ENCODE measurements at regions not wholly inside any gene's neighbourhood (a gene's known extent, or its start where the extent isn't known, plus 50 kb on each side); places are given as distances from the start of the nearest gene placed in this dataset.

DNA sequence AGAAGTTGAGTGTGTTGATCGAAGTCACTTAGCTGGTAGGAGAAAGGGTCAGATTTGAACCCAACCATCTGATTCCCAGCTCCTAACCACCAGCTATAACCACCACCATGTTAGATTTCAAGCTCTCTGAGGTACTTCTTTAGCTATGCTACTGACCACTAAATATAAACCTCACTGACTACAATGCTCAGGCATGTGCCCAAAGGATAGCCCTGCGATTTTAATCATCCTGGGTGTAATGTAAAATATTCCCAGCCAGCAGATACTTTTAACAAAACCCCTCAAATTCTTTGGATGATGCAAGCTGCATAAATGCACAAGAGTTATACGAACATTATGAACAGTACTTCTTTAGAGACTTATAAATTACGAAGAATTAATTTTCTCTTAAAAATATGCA is 115.2 kb upstream of the TSC22D2 start (continued):
- no peak for TF ChIP-seq ZNF668 (CRISPR knock-in tag; IDR thresholded peaks at IDR 0.05)
- no peak for TF ChIP-seq PRPF4 (IDR thresholded peaks at IDR 0.05; ENCODE audit: insufficient read depth, low read depth, low read length, poor library complexity, severe bottlenecking)
- no peak for TF ChIP-seq RAD51 (IDR thresholded peaks at IDR 0.05; ENCODE audit: borderline replicate concordance, low read depth)
- no peak for TF ChIP-seq ZNF592 (IDR thresholded peaks at IDR 0.05)

GRCh38 chr3:150291515-150291914 is 116.6 kb upstream of the TSC22D2 start:
- no TSS peak for BruUV-seq (replicated peaks)
- Histone ChIP-seq H3K27me3 (ENCODE audit: control insufficient read depth in 2 of 2, insufficient read depth in 2 of 2, low read length in 2 of 2) (no peaks in the 10 kb centered on the region), H3K36me3 (ENCODE audit: control insufficient read depth, insufficient read depth, low read length) (no peaks in the 10 kb centered on the region), H3K9me3 (replicated peaks; ENCODE audit: control insufficient read depth, insufficient read depth, low read depth, low read length) (no peaks in the 10 kb centered on the region), H3K4me2 (ENCODE audit: insufficient read depth, low read length) (no peak overlapping the region), H3K4me1 (replicated peaks in 1 of 2; ENCODE audit: control insufficient read depth in 2 of 2, insufficient read depth in 2 of 2, low read length in 2 of 2) (no peaks in the 10 kb centered on the region; a peak in 1 of 5 replicates), H2AFZ (ENCODE audit: low read depth, low read length) (no peak overlapping the region; the same call in 1 of the 2 replicates), H3K27ac (ENCODE audit: extremely low read depth, low read depth, low read length) (no peak overlapping the region), H4K20me1 (replicated peaks; ENCODE audit: control insufficient read depth, insufficient read depth, low read length) (no peaks in the 10 kb centered on the region), H3K79me2 (ENCODE audit: control insufficient read depth, insufficient read depth, low read length) (no peaks in the 10 kb centered on the region), H3K9ac (ENCODE audit: insufficient read depth in 1 of 2, low read depth in 2 of 2, low read length in 2 of 2) (no peak overlapping the region), H3K4me3 (no peak overlapping the region), H3K9me1 (ENCODE audit: control insufficient read depth, insufficient read depth, low read length) (no peaks in the 10 kb centered on the region)
- intact Hi-C loops (cut with micrococcal nuclease) (no loop called here), in situ Hi-C loops (cut with MboI) (no loop called here)
- ATAC-seq, result no peak
- FAIRE-seq, result no peak
- DNase-seq (ENCODE audit: extremely low read depth in 1 of 4, low spot score in 3 of 4), result no peak
- ChIA-PET CTCF (ENCODE audit: low intra/inter-chr PET ratio) (no interaction called here), POLR2A (no interaction called here)
- TF ChIP-seq ZNF316 (IDR thresholded peaks at IDR 0.05) (0 out of 2 replicates have a peak, but pooled peaks have one; percentile 31), PCBP1 (IDR thresholded peaks at IDR 0.05; ENCODE audit: low read depth, low read length, poor library complexity, severe bottlenecking) (no peak)
- TF ChIP-seq, protein P1, sequence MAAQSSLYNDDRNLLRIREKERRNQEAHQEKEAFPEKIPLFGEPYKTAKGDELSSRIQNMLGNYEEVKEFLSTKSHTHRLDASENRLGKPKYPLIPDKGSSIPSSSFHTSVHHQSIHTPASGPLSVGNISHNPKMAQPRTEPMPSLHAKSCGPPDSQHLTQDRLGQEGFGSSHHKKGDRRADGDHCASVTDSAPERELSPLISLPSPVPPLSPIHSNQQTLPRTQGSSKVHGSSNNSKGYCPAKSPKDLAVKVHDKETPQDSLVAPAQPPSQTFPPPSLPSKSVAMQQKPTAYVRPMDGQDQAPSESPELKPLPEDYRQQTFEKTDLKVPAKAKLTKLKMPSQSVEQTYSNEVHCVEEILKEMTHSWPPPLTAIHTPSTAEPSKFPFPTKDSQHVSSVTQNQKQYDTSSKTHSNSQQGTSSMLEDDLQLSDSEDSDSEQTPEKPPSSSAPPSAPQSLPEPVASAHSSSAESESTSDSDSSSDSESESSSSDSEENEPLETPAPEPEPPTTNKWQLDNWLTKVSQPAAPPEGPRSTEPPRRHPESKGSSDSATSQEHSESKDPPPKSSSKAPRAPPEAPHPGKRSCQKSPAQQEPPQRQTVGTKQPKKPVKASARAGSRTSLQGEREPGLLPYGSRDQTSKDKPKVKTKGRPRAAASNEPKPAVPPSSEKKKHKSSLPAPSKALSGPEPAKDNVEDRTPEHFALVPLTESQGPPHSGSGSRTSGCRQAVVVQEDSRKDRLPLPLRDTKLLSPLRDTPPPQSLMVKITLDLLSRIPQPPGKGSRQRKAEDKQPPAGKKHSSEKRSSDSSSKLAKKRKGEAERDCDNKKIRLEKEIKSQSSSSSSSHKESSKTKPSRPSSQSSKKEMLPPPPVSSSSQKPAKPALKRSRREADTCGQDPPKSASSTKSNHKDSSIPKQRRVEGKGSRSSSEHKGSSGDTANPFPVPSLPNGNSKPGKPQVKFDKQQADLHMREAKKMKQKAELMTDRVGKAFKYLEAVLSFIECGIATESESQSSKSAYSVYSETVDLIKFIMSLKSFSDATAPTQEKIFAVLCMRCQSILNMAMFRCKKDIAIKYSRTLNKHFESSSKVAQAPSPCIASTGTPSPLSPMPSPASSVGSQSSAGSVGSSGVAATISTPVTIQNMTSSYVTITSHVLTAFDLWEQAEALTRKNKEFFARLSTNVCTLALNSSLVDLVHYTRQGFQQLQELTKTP (IDR thresholded peaks at IDR 0.05; ENCODE audit: low read depth in 1 of 2, partially characterized antibody in 2 of 2), result peak in 1 of 2 experiments; percentile 93
